GM18502 (cell line): ENCODE measurements at regions not wholly inside any gene's neighbourhood (a gene's known extent, or its start where the extent isn't known, plus 50 kb on each side); places are given as distances from the start of the nearest gene placed in this dataset.

Experiments
- ATAC-seq: cut with Tn5 transposase; IDR thresholded peaks from one replicate; pipeline ENCODE4 v1.9.1; 2021; ENCODE audit warnings: mild to moderate bottlenecking; ENCODE audit not compliant: unreplicated experiment, poor library complexity

GRCh38 chr1:5333291-5333690 is 658.9 kb downstream of the NPHP4 start:
- no peak for ATAC-seq

DNA sequence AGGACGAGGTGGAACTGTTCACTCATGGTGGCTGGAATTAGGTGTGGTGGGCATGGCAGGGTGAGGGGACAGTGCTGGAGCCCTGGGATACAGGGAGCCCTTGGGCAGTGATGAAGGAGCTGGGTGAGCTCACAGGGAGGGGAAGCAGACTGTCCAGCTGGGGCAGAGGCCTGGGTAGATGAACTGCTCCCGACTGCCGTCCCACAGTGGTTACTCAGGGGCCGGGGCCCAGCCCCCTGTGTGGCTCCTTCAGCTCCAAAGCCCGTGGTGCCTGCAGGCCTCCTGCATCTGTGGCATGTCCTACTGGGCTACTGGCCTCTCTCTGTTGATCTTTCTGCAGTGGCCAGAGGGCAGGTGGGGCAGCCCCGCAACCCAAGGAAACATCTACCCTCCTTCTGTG is 661.1 kb downstream of the NPHP4 start:
- ATAC-seq, result no peak

DNA sequence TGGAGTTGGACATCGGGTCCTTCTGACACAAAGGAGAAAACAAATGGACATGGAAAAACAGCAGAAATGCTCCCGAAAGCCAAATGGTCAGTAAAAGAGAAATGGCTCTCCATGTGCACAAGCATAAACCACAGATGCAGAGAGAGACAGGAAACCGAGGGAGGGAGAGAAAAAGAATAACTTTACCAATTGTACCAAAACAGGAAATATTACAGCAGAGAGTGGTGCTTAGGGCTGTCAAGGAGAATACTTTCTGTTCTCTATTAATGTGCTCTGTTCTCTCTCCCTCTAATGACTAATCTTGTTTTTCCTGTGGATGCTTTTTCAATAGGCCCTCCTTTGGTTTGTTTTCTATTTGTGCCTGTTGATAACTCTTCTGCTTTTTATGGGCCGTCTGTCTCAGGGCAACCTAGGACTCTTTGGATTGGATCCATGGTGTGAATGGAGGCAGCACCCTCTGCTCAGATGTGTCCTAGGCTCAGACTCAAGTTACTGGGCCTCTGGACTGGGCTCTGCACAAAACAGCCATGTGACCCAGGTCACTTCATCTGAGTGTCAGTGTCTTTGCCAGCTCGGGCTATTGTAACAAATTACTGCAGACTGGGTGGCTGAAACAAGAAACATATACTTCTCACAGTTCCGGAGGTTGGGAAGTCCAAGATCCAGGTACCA is 663.0 kb downstream of the NPHP4 start:
- no peak for ATAC-seq

DNA sequence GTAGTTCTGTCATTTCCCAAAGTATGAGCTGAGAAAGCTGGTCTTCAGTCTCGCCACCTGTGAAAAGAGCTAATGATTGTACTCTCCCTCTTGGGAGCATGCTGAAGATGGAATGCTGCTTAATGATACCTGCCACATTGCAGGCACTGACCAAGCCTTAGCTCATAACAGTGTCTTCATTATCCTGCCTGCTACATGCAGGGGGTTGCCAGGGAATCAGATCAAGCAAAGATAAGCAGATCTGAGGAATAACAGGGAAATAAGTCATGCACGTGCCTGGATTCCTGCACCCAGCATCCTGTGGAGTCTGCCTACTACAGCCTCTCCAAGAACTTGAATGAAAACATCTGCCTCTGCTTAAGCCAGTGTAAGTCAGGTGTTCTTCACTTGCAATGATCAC is 667.3 kb downstream of the NPHP4 start:
- ATAC-seq, result no peak

DNA sequence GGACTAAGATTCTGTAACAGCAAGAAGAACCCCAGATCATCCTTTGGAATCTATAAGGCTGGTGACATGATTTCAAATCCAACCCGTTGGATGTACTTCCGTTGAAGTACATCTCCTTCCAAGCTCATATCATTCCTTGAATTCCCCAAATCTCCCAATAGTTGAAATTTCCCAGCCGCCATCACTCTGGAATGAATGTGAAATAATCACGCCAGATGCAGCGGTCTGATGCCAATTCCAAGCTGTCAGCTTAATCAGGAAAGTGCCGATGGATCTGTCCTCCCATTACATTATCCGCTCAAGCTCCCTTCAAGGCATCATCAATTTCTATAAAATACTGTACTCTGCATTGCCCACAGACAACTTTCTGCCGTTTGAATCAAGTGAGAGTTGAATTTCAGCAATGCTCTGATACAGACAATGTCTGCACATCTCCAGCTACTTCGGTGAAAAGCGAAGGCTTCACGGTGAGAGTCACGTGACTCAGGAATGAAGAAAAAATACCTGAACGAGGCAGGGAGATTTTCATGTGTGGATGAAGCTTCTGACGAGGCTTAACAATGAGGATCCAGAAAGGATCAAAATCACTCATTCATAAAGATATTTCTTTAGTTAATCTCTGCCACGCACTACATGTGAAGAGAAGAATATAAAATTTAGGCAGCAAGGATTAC is 663.9 kb downstream of the AJAP1 start:
- no peak for ATAC-seq

DNA sequence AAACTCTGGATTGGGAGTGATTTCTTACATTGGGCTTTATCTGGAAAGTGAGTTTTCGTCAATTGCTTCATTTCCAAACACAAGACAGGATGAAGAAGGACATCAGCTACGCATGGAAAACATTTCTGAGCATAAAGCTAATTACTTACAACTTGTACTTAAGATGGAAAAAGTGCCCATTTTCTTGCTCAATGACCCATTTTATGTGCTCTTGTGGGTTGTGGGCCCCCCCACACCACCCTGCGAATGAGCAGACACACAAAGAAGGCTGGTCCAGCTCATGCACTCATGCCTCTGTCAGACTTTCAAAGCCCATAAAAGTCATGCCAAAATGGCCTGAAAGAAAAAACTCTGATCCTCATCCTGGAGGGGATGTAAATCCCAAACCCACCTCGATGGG is 663.0 kb downstream of the AJAP1 start:
- no peak for ATAC-seq

DNA sequence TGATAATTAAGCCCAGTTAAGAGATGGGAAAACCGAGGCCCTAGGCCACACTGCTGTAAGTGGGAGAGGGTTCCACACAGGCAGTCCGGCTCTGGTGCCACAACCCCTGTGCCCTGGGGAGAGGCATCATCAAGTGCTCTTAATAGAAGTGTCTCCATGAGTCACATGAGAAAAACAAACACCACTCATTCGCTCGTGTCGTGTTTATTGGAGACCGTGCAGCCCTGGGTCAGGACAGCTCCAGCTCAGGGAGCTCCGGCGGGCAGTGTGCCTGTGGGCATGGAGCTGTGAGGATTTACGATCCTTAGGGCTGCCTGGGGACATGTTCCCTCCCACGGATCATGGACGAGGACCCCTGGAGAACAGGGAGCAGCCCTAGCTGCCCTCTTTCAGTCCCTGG is 658.5 kb downstream of the AJAP1 start:
- ATAC-seq, result no peak

DNA sequence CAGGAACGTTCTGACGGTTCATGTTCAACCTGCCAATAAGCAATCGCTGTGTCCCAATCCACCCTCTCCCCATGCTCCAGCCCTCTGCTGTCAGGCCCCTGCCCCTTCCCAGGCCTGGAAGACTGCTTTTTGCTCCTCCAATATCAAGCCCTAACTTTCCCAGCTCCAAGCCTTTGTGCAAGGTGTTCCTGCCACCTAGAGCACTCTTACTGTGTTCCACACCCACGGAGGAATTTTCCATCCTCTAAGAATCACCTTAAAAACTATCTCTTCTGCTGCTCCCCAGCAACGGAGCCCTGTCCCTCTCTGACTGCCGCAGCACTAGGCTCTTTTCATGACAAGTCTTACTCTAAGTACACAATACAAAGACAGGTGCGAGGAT is 657.9 kb downstream of the AJAP1 start:
- ATAC-seq, result no peak

GRCh38 chr1:5311634-5312292 is 657.4 kb downstream of the AJAP1 start:
- ATAC-seq, result no peak

GRCh38 chr1:5311147-5311546 is 656.7 kb downstream of the AJAP1 start:
- no peak for ATAC-seq

- ATAC-seq, result no peak
Measured at GRCh38 chr1:5308249-5308648, 653.8 kb downstream of the AJAP1 start.

GRCh38 chr1:5304702-5305101 is 650.3 kb downstream of the AJAP1 start:
- no peak for ATAC-seq

DNA sequence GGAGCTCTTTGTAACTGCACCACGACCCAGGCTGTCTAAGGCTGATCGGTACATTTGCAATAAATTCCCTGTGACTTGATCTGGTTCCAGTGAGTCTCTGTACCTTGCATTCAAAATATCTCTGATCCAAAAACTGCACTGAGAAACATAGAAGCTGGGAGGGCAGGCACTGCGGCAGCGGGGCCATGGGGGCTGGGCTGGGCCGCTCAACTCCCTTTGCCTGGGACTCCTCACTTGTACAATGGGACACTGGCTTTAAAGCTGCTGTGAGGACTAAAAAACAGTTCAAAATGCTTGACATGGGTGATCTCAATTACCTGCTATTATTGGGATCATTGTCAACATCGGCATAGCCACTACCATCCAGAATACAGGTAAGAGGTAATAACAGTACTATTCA is 644.0 kb downstream of the AJAP1 start:
- no peak for ATAC-seq

DNA sequence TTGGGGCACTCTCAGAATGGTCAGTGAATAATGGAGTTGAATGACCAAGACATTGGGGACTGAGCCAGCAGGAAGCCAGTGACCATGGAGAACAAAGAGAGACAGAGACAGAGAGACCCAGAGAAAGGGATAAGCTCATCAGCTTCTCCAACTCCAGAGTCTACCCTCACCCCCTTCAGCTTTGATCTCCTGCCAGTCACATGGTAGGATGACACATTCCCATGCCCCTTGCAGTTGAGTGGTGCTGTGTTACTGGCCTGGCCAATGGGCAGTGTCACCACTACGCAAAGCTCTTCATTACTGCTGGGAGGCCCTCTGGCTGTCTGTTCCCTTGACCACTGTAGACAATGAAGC is 643.5 kb downstream of the AJAP1 start:
- ATAC-seq, result no peak

- no peak for ATAC-seq
Measured at GRCh38 chr1:5297180-5297885, 642.9 kb downstream of the AJAP1 start.

GRCh38 chr1:5296557-5297179 is 642.3 kb downstream of the AJAP1 start:
- ATAC-seq, result no peak

DNA sequence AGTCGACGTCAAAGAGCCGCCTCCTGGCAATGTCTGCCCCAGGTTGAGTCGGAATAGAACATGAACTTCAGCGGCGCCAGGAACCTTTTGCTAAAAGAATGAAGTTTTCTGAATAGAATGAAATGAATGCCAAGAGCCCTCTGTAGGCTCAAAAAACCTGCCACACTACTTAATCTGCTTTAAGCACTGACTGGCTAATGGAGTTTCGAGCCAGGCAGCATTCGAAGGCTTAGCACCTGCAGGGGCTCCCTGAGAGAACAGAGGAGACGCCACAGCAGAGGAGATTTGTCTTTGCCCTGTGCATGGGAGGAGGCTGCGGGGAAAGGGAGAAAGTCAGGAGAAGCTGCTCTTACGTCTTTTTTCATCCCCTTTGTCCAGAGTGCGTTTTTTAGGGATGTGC is 641.7 kb downstream of the AJAP1 start:
- no peak for ATAC-seq

GRCh38 chr1:5291889-5292288 is 637.5 kb downstream of the AJAP1 start:
- no peak for ATAC-seq

- no peak for ATAC-seq
Measured at GRCh38 chr1:5287178-5288150, 633.1 kb downstream of the AJAP1 start.

DNA sequence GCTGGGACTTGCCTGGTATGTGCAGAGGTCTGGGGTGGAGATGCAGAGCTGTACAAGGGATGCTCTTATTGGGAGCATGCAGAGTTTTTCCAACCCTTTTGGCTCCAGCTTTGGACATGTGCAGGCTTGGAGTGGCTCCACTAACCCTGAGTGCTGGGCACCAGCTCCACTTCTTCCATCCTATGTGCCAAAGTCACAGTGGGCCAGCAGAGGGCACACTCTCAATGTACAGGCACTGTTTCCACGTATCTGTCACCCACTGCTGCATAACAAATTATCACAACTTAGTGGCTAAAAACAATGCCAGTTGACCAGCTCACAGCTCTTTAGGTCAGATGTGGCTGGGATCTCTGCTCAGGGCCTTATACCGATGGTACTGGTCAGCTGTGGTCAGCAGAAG is 631.8 kb downstream of the AJAP1 start:
- no peak for ATAC-seq
